ENCODE measurements at regions not wholly inside any gene's neighbourhood (a gene's known extent, or its start where the extent isn't known, plus 50 kb on each side); places are given as distances from the start of the nearest gene placed in this dataset.

GRCh38 chr11:111026241-111026640 lies 219.3 kb upstream of the POU2AF2 start:
- no peak for TF ChIP-seq REST (IDR thresholded peaks at IDR 0.05; ENCODE audit: low read depth, low read length)
- TF ChIP-seq POLR2AphosphoS5 (IDR thresholded peaks at IDR 0.05; ENCODE audit: low read length): no peak
- no peak for TF ChIP-seq SUPT20H (IDR thresholded peaks at IDR 0.05; ENCODE audit: borderline replicate concordance, control insufficient read depth, low read depth, low read length)
- no peak for TF ChIP-seq MXI1 (IDR thresholded peaks at IDR 0.05; ENCODE audit: low read depth, low read length)
- no peak for TF ChIP-seq TAF1 (IDR thresholded peaks at IDR 0.05; ENCODE audit: borderline replicate concordance, low read depth, low read length)
- no peak for TF ChIP-seq RFX5 (IDR thresholded peaks at IDR 0.05; ENCODE audit: low read depth, low read length)
- TF ChIP-seq CTCF (IDR thresholded peaks at IDR 0.05 in 2 of 3, conservative IDR thresholded peaks at IDR 0.05 in 1 of 3; ENCODE audit: control insufficient read depth in 2 of 3, extremely low read depth in 1 of 3, insufficient read depth in 1 of 3, low read depth in 3 of 3, low read length in 3 of 3): no peak
- no peak for TF ChIP-seq PAX8 (IDR thresholded peaks at IDR 0.05)
- TF ChIP-seq POLR2A (IDR thresholded peaks at IDR 0.05; ENCODE audit: low read depth, low read length): no peak
- TF ChIP-seq CBX3 (IDR thresholded peaks at IDR 0.05; ENCODE audit: borderline replicate concordance, low read depth): no peak
- no peak for TF ChIP-seq SPI1 (IDR thresholded peaks at IDR 0.05; ENCODE audit: borderline replicate concordance, insufficient read depth, low read depth, low read length)
- no peak for TF ChIP-seq SKIL (IDR thresholded peaks at IDR 0.05; ENCODE audit: low read depth, poor library complexity, severe bottlenecking)

Data from GM12878 (cell line).